Naive B cell (primary cell): ENCODE measurements at regions not wholly inside any gene's neighbourhood (a gene's known extent, or its start where the extent isn't known, plus 50 kb on each side); places are given as distances from the start of the nearest gene placed in this dataset.
"Not testable (repeated sequence)": the region's sequence is repeated elsewhere in the genome, so short reads cannot be mapped to it uniquely, and the experiment has no call there.

ENCODE experiments used
- ATAC-seq, 2 donors: fragments of 150-1000 bp; cut with Tn5 transposase; 2 replicates each; pipeline ENCODE4 v1.10.0; 2021; ENCODE audit warnings: low read depth in 2 of 2, mild to moderate bottlenecking in 2 of 2, moderate library complexity in 2 of 2
- DNase-seq: peaks from one replicate; pipeline ENCODE4 v3.0.0; 2022
- H3K27ac Mint-ChIP-seq, 6 donors: one replicate each; pipeline ENCODE4 v1.8.0; 2020 to 2022; ENCODE audit warnings: mild to moderate bottlenecking in 6 of 6, mixed read lengths in 6 of 6, moderate library complexity in 5 of 6, inconsistent platforms in 2 of 6
- H3K27me3 Mint-ChIP-seq, 3 donors: one replicate each; pipeline ENCODE4 v1.8.0; 2021 to 2022; ENCODE audit warnings: mixed read lengths in 3 of 3, mild to moderate bottlenecking in 1 of 3
- H3K36me3 Mint-ChIP-seq, 2 donors: one replicate each; pipeline ENCODE4 v1.8.0; 2020 to 2022; ENCODE audit warnings: mixed read lengths in 2 of 2, inconsistent platforms in 1 of 2, mild to moderate bottlenecking in 1 of 2
- H3K4me1 Mint-ChIP-seq, 3 donors: one replicate each; pipeline ENCODE4 v1.8.0; 2020 to 2022; ENCODE audit warnings: mixed read lengths in 3 of 3, inconsistent platforms in 1 of 3, mild to moderate bottlenecking in 1 of 3, moderate library complexity in 1 of 3
- H3K4me3 Mint-ChIP-seq, 8 donors: one replicate each; pipeline ENCODE4 v1.8.0; 2020 to 2022; ENCODE audit warnings: mild to moderate bottlenecking in 8 of 8, mixed read lengths in 8 of 8, moderate library complexity in 8 of 8, inconsistent platforms in 2 of 8
- H3K9me3 Mint-ChIP-seq, 7 donors: one replicate each; pipeline ENCODE4 v1.8.0; 2020 to 2022; ENCODE audit warnings: mixed read lengths in 7 of 7, mild to moderate bottlenecking in 5 of 7, inconsistent platforms in 2 of 7, moderate library complexity in 1 of 7

- H3K4me1 Mint-ChIP-seq: no peaks in the 10 kb centered on the region
- no peaks in the 10 kb centered on the region for H3K27me3 Mint-ChIP-seq
- no peak overlapping the region for H3K4me3 Mint-ChIP-seq
- DNase-seq (no peak), ATAC-seq (no peak)
- H3K36me3 Mint-ChIP-seq: no peaks in the 10 kb centered on the region
- no peak overlapping the region for H3K27ac Mint-ChIP-seq
- peaks cover 0 to 12% (median 4%) of the 10 kb centered on the region in 7 donors for H3K9me3 Mint-ChIP-seq
Measured at GRCh38 chr13:87168390-87168789, 502.8 kb upstream of the SLITRK5 start.

DNA sequence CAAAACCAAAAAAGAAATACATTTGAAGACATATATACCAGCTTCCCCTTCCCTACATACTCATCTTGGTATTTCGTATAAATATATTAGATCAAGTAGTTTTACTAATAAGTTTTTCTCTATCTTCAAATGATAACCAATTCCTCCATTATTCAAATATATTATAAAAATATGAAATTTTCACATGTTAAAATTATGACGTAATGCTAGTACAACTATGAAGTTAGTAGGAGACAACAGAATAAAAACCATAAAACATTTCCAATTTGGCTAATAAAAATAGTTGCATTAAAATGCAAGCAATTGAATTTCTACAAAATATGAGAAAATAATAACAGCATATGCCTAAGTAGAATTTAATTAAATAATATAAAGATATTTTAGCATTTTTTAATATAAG lies 501.8 kb upstream of the SLITRK5 start:
- Mint-ChIP-seq H3K36me3 (no peaks in the 10 kb centered on the region), H3K9me3 (peaks cover 0 to 12% (median 4%) of the 10 kb centered on the region in 7 donors), H3K4me1 (no peaks in the 10 kb centered on the region), H3K27me3 (no peaks in the 10 kb centered on the region), H3K4me3 (no peak overlapping the region), H3K27ac (no peak overlapping the region)
- ATAC-seq (no peak), DNase-seq (no peak)

GRCh38 chr13:87172166-87172835 lies 498.9 kb upstream of the SLITRK5 start:
- peaks cover 0 to 13% (median 5%) of the 10 kb centered on the region in 7 donors for H3K9me3 Mint-ChIP-seq
- no peak for ATAC-seq

DNA sequence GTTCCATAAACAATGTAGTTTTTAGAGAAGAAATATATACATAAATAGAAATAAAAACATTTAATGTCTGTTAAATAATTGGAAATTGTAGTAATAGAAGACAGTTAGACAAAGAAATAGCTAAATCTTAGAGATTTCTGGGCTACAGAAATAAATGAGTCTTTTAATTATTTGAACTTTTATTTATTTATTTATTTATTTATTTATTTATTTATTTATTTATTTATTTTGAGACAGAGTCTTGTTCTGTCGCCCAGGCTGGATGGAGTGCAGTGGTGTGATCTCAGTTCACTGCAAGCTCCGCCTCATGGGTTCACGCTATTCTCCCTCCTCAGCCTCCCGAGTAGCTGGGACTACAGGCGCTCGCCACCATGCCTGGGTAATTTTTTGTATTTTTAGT lies 486.0 kb upstream of the SLITRK5 start:
- H3K27ac Mint-ChIP-seq, H3K4me3 Mint-ChIP-seq, ATAC-seq, H3K9me3 Mint-ChIP-seq, DNase-seq, H3K4me1 Mint-ChIP-seq, H3K36me3 Mint-ChIP-seq, H3K27me3 Mint-ChIP-seq: not testable (repeated sequence)

More at GRCh38 chr13:87172166-87172835, 498.9 kb upstream of the SLITRK5 start:
- DNase-seq: no peak
- Mint-ChIP-seq H3K36me3 (no peaks in the 10 kb centered on the region), H3K27ac (no peak overlapping the region), H3K4me1 (no peaks in the 10 kb centered on the region), H3K4me3 (no peak overlapping the region), H3K27me3 (no peaks in the 10 kb centered on the region)

- not testable (repeated sequence) for H3K27me3 Mint-ChIP-seq, H3K4me3 Mint-ChIP-seq, H3K36me3 Mint-ChIP-seq, ATAC-seq, H3K4me1 Mint-ChIP-seq, H3K27ac Mint-ChIP-seq, DNase-seq
- H3K9me3 Mint-ChIP-seq: peaks cover 0 to 13% (median 2%) of the 10 kb centered on the region in 7 donors
Measured at GRCh38 chr13:87186647-87187046, 484.5 kb upstream of the SLITRK5 start.

GRCh38 chr13:87191485-87191884 lies 479.7 kb upstream of the SLITRK5 start:
- H3K4me1 Mint-ChIP-seq, H3K4me3 Mint-ChIP-seq, H3K9me3 Mint-ChIP-seq, DNase-seq, ATAC-seq, H3K27ac Mint-ChIP-seq, H3K27me3 Mint-ChIP-seq, H3K36me3 Mint-ChIP-seq: not testable (repeated sequence)

DNA sequence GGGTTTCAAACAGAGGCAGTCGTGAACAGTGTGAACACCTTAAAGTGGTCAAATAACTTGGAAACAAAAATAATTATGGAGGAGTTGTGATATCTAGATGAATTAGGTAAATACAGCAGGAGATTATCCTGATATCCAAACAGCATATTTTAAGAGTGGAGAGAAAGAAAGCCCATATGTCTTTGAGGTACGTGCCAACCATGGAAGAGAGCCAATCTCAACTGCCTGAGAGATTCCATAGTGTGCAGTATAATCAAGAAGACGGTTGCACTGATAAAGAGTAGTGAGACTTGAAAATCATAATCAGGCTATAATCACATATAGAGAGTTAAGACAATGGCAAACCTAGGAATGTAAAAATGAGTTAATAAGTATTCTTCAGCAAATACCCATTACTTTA lies 472.8 kb upstream of the SLITRK5 start:
- no peak for ATAC-seq
- DNase-seq: no peak
- Mint-ChIP-seq H3K36me3 (no peaks in the 10 kb centered on the region), H3K27me3 (no peaks in the 10 kb centered on the region), H3K9me3 (peaks cover 0 to 2% (median 0%) of the 10 kb centered on the region in 7 donors), H3K27ac (no peak overlapping the region), H3K4me1 (no peaks in the 10 kb centered on the region), H3K4me3 (no peak overlapping the region)

DNA sequence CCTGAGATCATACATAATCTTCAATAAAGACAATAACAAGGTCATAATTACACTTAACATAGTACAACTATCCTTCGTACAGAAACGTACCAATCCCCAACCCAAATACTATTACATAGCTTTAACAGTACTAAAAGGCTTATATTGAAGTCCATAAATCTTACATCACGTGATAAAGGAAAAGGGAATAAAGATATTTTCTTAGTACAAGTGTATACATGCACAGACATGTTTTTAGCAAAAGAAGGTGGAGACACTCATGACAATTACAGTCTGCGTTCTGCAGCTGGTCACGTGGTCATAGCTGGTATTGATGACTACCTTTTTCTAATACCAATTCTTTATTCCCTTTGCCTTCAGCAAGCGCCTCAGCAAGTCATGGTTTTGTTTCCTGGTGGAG lies 464.5 kb upstream of the SLITRK5 start:
- no peak overlapping the region for H3K4me3 Mint-ChIP-seq
- DNase-seq (no peak), ATAC-seq (no peak)
- H3K9me3 Mint-ChIP-seq: peaks cover 0 to 11% (median 2%) of the 10 kb centered on the region in 7 donors
- H3K27me3 Mint-ChIP-seq: no peaks in the 10 kb centered on the region
- no peaks in the 10 kb centered on the region for H3K4me1 Mint-ChIP-seq
- no peaks in the 10 kb centered on the region for H3K36me3 Mint-ChIP-seq
- H3K27ac Mint-ChIP-seq: no peak overlapping the region

- Mint-ChIP-seq H3K4me3 (no peak overlapping the region), H3K36me3 (no peaks in the 10 kb centered on the region), H3K27ac (no peak overlapping the region), H3K27me3 (no peaks in the 10 kb centered on the region), H3K9me3 (peaks cover 0 to 11% (median 1%) of the 10 kb centered on the region in 7 donors), H3K4me1 (no peaks in the 10 kb centered on the region)
- no peak for DNase-seq
- no peak for ATAC-seq
Measured at GRCh38 chr13:87207280-87208003, 463.7 kb upstream of the SLITRK5 start.

GRCh38 chr13:87208636-87209035 lies 462.5 kb upstream of the SLITRK5 start:
- H3K27me3 Mint-ChIP-seq: no peaks in the 10 kb centered on the region
- peaks cover 0 to 11% (median 1%) of the 10 kb centered on the region in 7 donors for H3K9me3 Mint-ChIP-seq
- no peak for ATAC-seq
- no peaks in the 10 kb centered on the region for H3K4me1 Mint-ChIP-seq
- H3K27ac Mint-ChIP-seq: no peak overlapping the region
- H3K4me3 Mint-ChIP-seq: no peak overlapping the region
- no peak for DNase-seq
- no peaks in the 10 kb centered on the region for H3K36me3 Mint-ChIP-seq

DNA sequence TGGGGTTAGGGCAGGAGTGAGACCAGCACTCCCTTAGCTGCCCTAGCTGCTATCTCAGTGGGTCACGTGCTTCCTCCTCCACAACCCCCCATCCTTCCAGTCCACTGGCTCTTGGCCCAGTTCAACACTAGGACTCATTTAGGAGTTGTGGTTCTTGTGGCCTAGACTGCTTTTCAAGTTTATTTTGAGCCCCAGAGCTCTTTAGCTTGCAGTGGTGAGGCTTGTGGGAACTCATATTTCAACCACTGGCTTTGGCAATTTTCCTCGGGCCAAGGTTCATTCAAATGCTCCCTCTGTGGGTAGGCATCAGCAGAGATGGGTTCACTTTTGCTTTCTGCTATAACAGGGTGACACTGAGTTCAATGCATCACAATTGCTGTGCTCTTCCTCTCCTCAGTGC lies 436.2 kb upstream of the SLITRK5 start:
- Mint-ChIP-seq H3K27me3 (no peaks in the 10 kb centered on the region), H3K9me3 (peaks cover 0 to 16% (median 4%) of the 10 kb centered on the region in 7 donors), H3K4me1 (no peaks in the 10 kb centered on the region), H3K4me3 (no peak overlapping the region), H3K27ac (no peak overlapping the region), H3K36me3 (no peaks in the 10 kb centered on the region)
- no peak for DNase-seq
- ATAC-seq: no peak

DNA sequence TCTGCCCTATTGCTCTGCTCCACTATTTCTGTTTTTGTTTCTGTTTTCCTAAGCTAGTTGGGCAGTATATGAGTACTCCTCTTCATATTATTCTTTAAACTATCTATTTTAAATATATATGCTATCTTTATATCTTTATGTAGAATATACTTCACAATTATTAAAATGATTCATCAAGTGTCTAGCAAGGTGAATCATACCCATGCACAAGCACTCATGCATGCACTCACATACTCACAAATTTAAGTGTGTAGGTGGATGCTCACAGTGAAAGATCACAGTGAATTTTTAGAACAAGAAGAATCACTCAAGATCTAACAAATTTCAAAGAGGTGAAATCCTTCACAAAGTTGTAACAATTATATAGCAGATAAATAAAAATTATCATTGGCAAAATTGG lies 435.6 kb upstream of the SLITRK5 start:
- Mint-ChIP-seq H3K9me3 (peaks cover 0 to 13% (median 3%) of the 10 kb centered on the region in 7 donors), H3K27ac (no peak overlapping the region), H3K36me3 (no peaks in the 10 kb centered on the region), H3K4me1 (no peaks in the 10 kb centered on the region), H3K4me3 (no peak overlapping the region), H3K27me3 (no peaks in the 10 kb centered on the region)
- DNase-seq: no peak
- no peak for ATAC-seq

DNA sequence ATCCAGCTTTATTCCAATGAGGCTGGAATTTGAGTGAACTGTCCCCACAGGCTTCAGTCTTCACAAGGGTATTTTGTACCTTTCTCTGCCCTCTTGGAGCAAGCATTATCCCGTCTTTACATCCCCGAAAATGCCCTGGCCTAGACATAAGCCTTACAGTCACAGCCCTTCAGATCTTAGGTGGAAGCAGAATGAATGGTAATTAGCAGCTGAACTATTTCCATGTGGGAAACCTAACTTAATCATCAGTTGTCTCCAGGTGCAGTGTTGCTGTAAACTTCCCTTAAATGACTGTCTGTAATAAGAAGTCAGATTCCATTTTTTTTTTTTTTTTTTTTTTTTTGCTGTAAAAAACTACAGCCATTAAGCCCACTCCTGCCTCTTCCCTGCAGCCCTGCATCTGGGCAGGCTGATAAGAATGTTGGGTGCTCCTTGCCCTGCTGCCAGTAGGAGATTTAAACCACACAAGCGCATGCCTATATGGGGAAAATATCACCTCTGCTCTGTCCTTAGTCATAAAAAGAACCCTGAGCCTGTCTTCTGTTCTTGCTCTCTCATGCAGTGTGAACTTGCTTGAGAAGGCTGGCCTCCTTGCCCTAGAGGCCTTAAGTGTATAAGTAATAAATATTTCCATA lies 426.8 kb upstream of the SLITRK5 start:
- H3K9me3 Mint-ChIP-seq: peaks cover 0 to 2% (median 0%) of the 10 kb centered on the region in 7 donors
- ATAC-seq (no peak), DNase-seq (no peak)
- H3K4me1 Mint-ChIP-seq: no peaks in the 10 kb centered on the region
- H3K27ac Mint-ChIP-seq: no peak overlapping the region
- no peaks in the 10 kb centered on the region for H3K36me3 Mint-ChIP-seq
- H3K27me3 Mint-ChIP-seq: no peaks in the 10 kb centered on the region
- H3K4me3 Mint-ChIP-seq: no peak overlapping the region

GRCh38 chr13:87249847-87250246 lies 421.3 kb upstream of the SLITRK5 start:
- ATAC-seq, H3K27ac Mint-ChIP-seq, H3K36me3 Mint-ChIP-seq, H3K4me1 Mint-ChIP-seq, H3K4me3 Mint-ChIP-seq, H3K9me3 Mint-ChIP-seq, DNase-seq, H3K27me3 Mint-ChIP-seq: not testable (repeated sequence)
